ENCODE measurements at regions not wholly inside any gene's neighbourhood (a gene's known extent, or its start where the extent isn't known, plus 50 kb on each side); places are given as distances from the start of the nearest gene placed in this dataset.

- no peaks in the 10 kb centered on the region for H3K4me1 ChIP-seq (ENCODE audit: control insufficient read depth, insufficient read depth, low read length)
- H3K27me3 ChIP-seq (ENCODE audit: control insufficient read depth, insufficient read depth, low read length): no peaks in the 10 kb centered on the region
- no peak overlapping the region for H3K27ac ChIP-seq (ENCODE audit: low read depth, low read length)
- DNase-seq (ENCODE audit: low read depth in 4 of 6, low spot score in 6 of 6): no peak
- no peaks in the 10 kb centered on the region for H3K9me3 ChIP-seq (ENCODE audit: control insufficient read depth, insufficient read depth, low read length)
- no peak overlapping the region for H3K4me3 ChIP-seq (ENCODE audit: low read depth, low read length)
- no peaks in the 10 kb centered on the region for H3K36me3 ChIP-seq (ENCODE audit: control insufficient read depth, insufficient read depth, low read length)
Measured at GRCh38 chr4:143771269-143771668, 70.8 kb upstream of the FREM3 start.

- no peaks in the 10 kb centered on the region for H3K27me3 ChIP-seq (ENCODE audit: control insufficient read depth, insufficient read depth, low read length)
- no peak for DNase-seq (ENCODE audit: low read depth in 4 of 6, low spot score in 6 of 6)
- H3K4me1 ChIP-seq (ENCODE audit: control insufficient read depth, insufficient read depth, low read length): no peaks in the 10 kb centered on the region
- H3K36me3 ChIP-seq (ENCODE audit: control insufficient read depth, insufficient read depth, low read length): no peaks in the 10 kb centered on the region
- WGBS (ENCODE audit: insufficient coverage): 90% methylated on average over 3 of the region's 5 CpGs
- H3K4me3 ChIP-seq (ENCODE audit: low read depth, low read length): no peak overlapping the region
- no peak overlapping the region for H3K27ac ChIP-seq (ENCODE audit: low read depth, low read length)
- H3K9me3 ChIP-seq (ENCODE audit: control insufficient read depth, insufficient read depth, low read length): no peaks in the 10 kb centered on the region
Measured at GRCh38 chr4:143768007-143768591, 67.6 kb upstream of the FREM3 start.

GRCh38 chr4:143763587-143763986 lies 63.1 kb upstream of the FREM3 start:
- Histone ChIP-seq H3K27me3 (ENCODE audit: control insufficient read depth, insufficient read depth, low read length) (no peaks in the 10 kb centered on the region), H3K27ac (ENCODE audit: low read depth, low read length) (no peak overlapping the region), H3K4me3 (ENCODE audit: low read depth, low read length) (no peak overlapping the region), H3K9me3 (ENCODE audit: control insufficient read depth, insufficient read depth, low read length) (no peaks in the 10 kb centered on the region), H3K36me3 (ENCODE audit: control insufficient read depth, insufficient read depth, low read length) (no peaks in the 10 kb centered on the region), H3K4me1 (ENCODE audit: control insufficient read depth, insufficient read depth, low read length) (no peaks in the 10 kb centered on the region)
- DNase-seq (ENCODE audit: low read depth in 4 of 6, low spot score in 6 of 6): no peak
- WGBS (ENCODE audit: insufficient coverage): no CpG with 5 or more reads among the region's 3 CpGs

- Histone ChIP-seq H3K4me1 (ENCODE audit: control insufficient read depth, insufficient read depth, low read length) (no peaks in the 10 kb centered on the region), H3K36me3 (ENCODE audit: control insufficient read depth, insufficient read depth, low read length) (no peaks in the 10 kb centered on the region), H3K27ac (ENCODE audit: low read depth, low read length) (no peak overlapping the region), H3K4me3 (ENCODE audit: low read depth, low read length) (no peak overlapping the region), H3K9me3 (ENCODE audit: control insufficient read depth, insufficient read depth, low read length) (no peaks in the 10 kb centered on the region), H3K27me3 (ENCODE audit: control insufficient read depth, insufficient read depth, low read length) (no peaks in the 10 kb centered on the region)
- no peak for DNase-seq (ENCODE audit: low read depth in 4 of 6, low spot score in 6 of 6)
- no CpG with 5 or more reads among the region's 2 CpGs for WGBS (ENCODE audit: insufficient coverage)
Measured at GRCh38 chr4:143762511-143762910, 62.0 kb upstream of the FREM3 start.
